Stimulated activated naive CD8-positive, alpha-beta T cell treated with anti-CD3 and anti-CD28 coated beads, Interleukin-15, amount 100 ng/mL, for 72 hours (primary cell): ENCODE measurements at regions not wholly inside any gene's neighbourhood (a gene's known extent, or its start where the extent isn't known, plus 50 kb on each side); places are given as distances from the start of the nearest gene placed in this dataset.

Experiments
- ATAC-seq: fragments of 150-1000 bp; cut with Tn5 transposase; 2 replicates; pipeline ENCODE4 v1.10.0; 2021; ENCODE audit warnings: mild to moderate bottlenecking, moderate library complexity
- DNase-seq, 2 donors: peaks; one replicate each; pipeline ENCODE4 v3.0.0; 2021 to 2022
- H3K27ac Mint-ChIP-seq, 2 donors: one replicate each; pipeline ENCODE4 v1.8.0; 2022; ENCODE audit warnings: mild to moderate bottlenecking in 2 of 2, mixed read lengths in 2 of 2, moderate library complexity in 2 of 2
- H3K27me3 Mint-ChIP-seq: one replicate; pipeline ENCODE4 v1.8.0; 2022; ENCODE audit warnings: mixed read lengths
- H3K4me1 Mint-ChIP-seq: one replicate; pipeline ENCODE4 v1.8.0; 2022; ENCODE audit warnings: mild to moderate bottlenecking, mixed read lengths
- H3K4me3 Mint-ChIP-seq, 2 donors: one replicate each; pipeline ENCODE4 v1.8.0; 2022; ENCODE audit warnings: mild to moderate bottlenecking in 2 of 2, mixed read lengths in 2 of 2, moderate library complexity in 1 of 2
- H3K9me3 Mint-ChIP-seq, 2 donors: one replicate each; pipeline ENCODE4 v1.8.0; 2022; ENCODE audit warnings: mixed read lengths in 2 of 2

GRCh38 chr17:62179525-62180161 is 114.6 kb upstream of the MED13 start:
- DNase-seq (no peak), ATAC-seq (no peak)

GRCh38 chr17:62178579-62178978 is 113.5 kb upstream of the MED13 start:
- no peak for DNase-seq

More at GRCh38 chr17:62179525-62180161, 114.6 kb upstream of the MED13 start:
- Mint-ChIP-seq H3K4me1 (no peaks in the 10 kb centered on the region), H3K27ac (no peak overlapping the region), H3K4me3 (no peak overlapping the region), H3K9me3 (peaks cover 5 to 7% of the 10 kb centered on the region in 2 donors), H3K27me3 (no peaks in the 10 kb centered on the region)

GRCh38 chr17:62172492-62173291 is 107.6 kb upstream of the MED13 start:
- Mint-ChIP-seq H3K4me1 (no peaks in the 10 kb centered on the region), H3K4me3 (no peak overlapping the region), H3K27me3 (no peaks in the 10 kb centered on the region), H3K27ac (no peak overlapping the region), H3K9me3 (no peaks in the 10 kb centered on the region)
- ATAC-seq (no peak), DNase-seq (no peak)

More at GRCh38 chr17:62178579-62178978, 113.5 kb upstream of the MED13 start:
- Mint-ChIP-seq H3K27ac (no peak overlapping the region), H3K27me3 (no peaks in the 10 kb centered on the region), H3K4me1 (no peaks in the 10 kb centered on the region), H3K4me3 (no peak overlapping the region), H3K9me3 (peaks cover 5 to 7% of the 10 kb centered on the region in 2 donors)
- no peak for ATAC-seq

GRCh38 chr17:62167076-62167475 is 102.0 kb upstream of the MED13 start:
- ATAC-seq (no peak), DNase-seq (no peak)
- H3K4me3 Mint-ChIP-seq: no peak overlapping the region
- no peaks in the 10 kb centered on the region for H3K27me3 Mint-ChIP-seq
- peaks cover 8% of the 10 kb centered on the region for H3K4me1 Mint-ChIP-seq
- no peak overlapping the region for H3K27ac Mint-ChIP-seq
- no peaks in the 10 kb centered on the region for H3K9me3 Mint-ChIP-seq

GRCh38 chr17:62164747-62165722 is 100.0 kb upstream of the MED13 start:
- no peak overlapping the region for H3K4me3 Mint-ChIP-seq
- no peak for ATAC-seq
- no peaks in the 10 kb centered on the region for H3K9me3 Mint-ChIP-seq

GRCh38 chr17:62163847-62164246 is 98.8 kb upstream of the MED13 start:
- Mint-ChIP-seq H3K4me1 (peaks cover 8% of the 10 kb centered on the region), H3K4me3 (no peak overlapping the region), H3K9me3 (no peaks in the 10 kb centered on the region), H3K27ac (peak overlapping the region in 1 of 2 donors; percentile 77), H3K27me3 (no peaks in the 10 kb centered on the region)
- ATAC-seq (no peak), DNase-seq (no peak)

More at GRCh38 chr17:62164747-62165722, 100.0 kb upstream of the MED13 start:
- Mint-ChIP-seq H3K27ac (no peak overlapping the region), H3K4me1 (peaks cover 8% of the 10 kb centered on the region), H3K27me3 (no peaks in the 10 kb centered on the region)
- DNase-seq: no peak

GRCh38 chr17:62162898-62163297 is 97.8 kb upstream of the MED13 start:
- no peak for ATAC-seq
- Mint-ChIP-seq H3K9me3 (no peaks in the 10 kb centered on the region), H3K4me1 (peaks cover 8% of the 10 kb centered on the region), H3K4me3 (no peak overlapping the region), H3K27ac (no peak overlapping the region), H3K27me3 (no peaks in the 10 kb centered on the region)
- no peak for DNase-seq

GRCh38 chr17:62161405-62162148 is 96.5 kb upstream of the MED13 start:
- no peak for DNase-seq
- H3K27me3 Mint-ChIP-seq: no peaks in the 10 kb centered on the region

GRCh38 chr17:62160816-62161215 is 95.7 kb upstream of the MED13 start:
- H3K4me1 Mint-ChIP-seq: peaks cover 8% of the 10 kb centered on the region
- no peak overlapping the region for H3K4me3 Mint-ChIP-seq
- H3K27ac Mint-ChIP-seq: no peak overlapping the region
- H3K9me3 Mint-ChIP-seq: no peaks in the 10 kb centered on the region
- DNase-seq (no peak), ATAC-seq (no peak)
- H3K27me3 Mint-ChIP-seq: no peaks in the 10 kb centered on the region

More at GRCh38 chr17:62161405-62162148, 96.5 kb upstream of the MED13 start:
- H3K4me1 Mint-ChIP-seq: peaks cover 8% of the 10 kb centered on the region
- ATAC-seq: no peak
- H3K4me3 Mint-ChIP-seq: no peak overlapping the region
- no peaks in the 10 kb centered on the region for H3K9me3 Mint-ChIP-seq
- H3K27ac Mint-ChIP-seq: peak overlapping the region in 1 of 2 donors; percentile 65

- Mint-ChIP-seq H3K27me3 (no peaks in the 10 kb centered on the region), H3K4me1 (peaks cover 2% of the 10 kb centered on the region), H3K4me3 (no peak overlapping the region), H3K27ac (no peak overlapping the region), H3K9me3 (no peaks in the 10 kb centered on the region)
- DNase-seq (no peak), ATAC-seq (no peak)
Observed at GRCh38 chr17:62159994-62160393, 94.9 kb upstream of the MED13 start.

- no peak overlapping the region for H3K4me3 Mint-ChIP-seq
- DNase-seq (no peak), ATAC-seq (no peak)
- H3K27me3 Mint-ChIP-seq: peaks cover 12% of the 10 kb centered on the region
- no peak overlapping the region for H3K27ac Mint-ChIP-seq
- H3K9me3 Mint-ChIP-seq: no peaks in the 10 kb centered on the region
- no peaks in the 10 kb centered on the region for H3K4me1 Mint-ChIP-seq
Observed at GRCh38 chr17:62156949-62157348, 91.9 kb upstream of the MED13 start.

GRCh38 chr17:62154909-62155308 is 89.8 kb upstream of the MED13 start:
- Mint-ChIP-seq H3K4me3 (no peak overlapping the region), H3K27me3 (peaks cover 19% of the 10 kb centered on the region)

GRCh38 chr17:62150471-62150870 is 85.4 kb upstream of the MED13 start:
- no peaks in the 10 kb centered on the region for H3K9me3 Mint-ChIP-seq
- no peak overlapping the region for H3K4me3 Mint-ChIP-seq
- H3K27ac Mint-ChIP-seq: no peak overlapping the region
- no peak for DNase-seq
- no peak for ATAC-seq
- H3K27me3 Mint-ChIP-seq: peaks cover 35% of the 10 kb centered on the region
- H3K4me1 Mint-ChIP-seq: no peaks in the 10 kb centered on the region

More at GRCh38 chr17:62154909-62155308, 89.8 kb upstream of the MED13 start:
- ATAC-seq: no peak
- no peak overlapping the region for H3K27ac Mint-ChIP-seq
- no peaks in the 10 kb centered on the region for H3K4me1 Mint-ChIP-seq
- no peak for DNase-seq
- H3K9me3 Mint-ChIP-seq: no peaks in the 10 kb centered on the region

GRCh38 chr17:62149961-62150360 is 84.9 kb upstream of the MED13 start:
- no peak overlapping the region for H3K27ac Mint-ChIP-seq
- H3K4me3 Mint-ChIP-seq: no peak overlapping the region
- no peaks in the 10 kb centered on the region for H3K9me3 Mint-ChIP-seq
- DNase-seq (no peak), ATAC-seq (no peak)
- no peaks in the 10 kb centered on the region for H3K4me1 Mint-ChIP-seq
- H3K27me3 Mint-ChIP-seq: peaks cover 35% of the 10 kb centered on the region

- H3K4me3 Mint-ChIP-seq: no peak overlapping the region
- no peaks in the 10 kb centered on the region for H3K4me1 Mint-ChIP-seq
- ATAC-seq: no peak
- DNase-seq: no peak
- H3K9me3 Mint-ChIP-seq: no peaks in the 10 kb centered on the region
- peaks cover 23% of the 10 kb centered on the region for H3K27me3 Mint-ChIP-seq
- H3K27ac Mint-ChIP-seq: no peak overlapping the region
Observed at GRCh38 chr17:62147284-62147683, 82.2 kb upstream of the MED13 start.
